Memory B cell (primary cell): ENCODE measurements at regions not wholly inside any gene's neighbourhood (a gene's known extent, or its start where the extent isn't known, plus 50 kb on each side); places are given as distances from the start of the nearest gene placed in this dataset.

Experiments
- ATAC-seq: fragments of 150-1000 bp; cut with Tn5 transposase; 2 replicates; pipeline ENCODE4 v1.10.0; 2021; ENCODE audit warnings: low read depth, mild to moderate bottlenecking, moderate library complexity
- DNase-seq, 2 donors: peaks; one replicate each; pipeline ENCODE4 v3.0.0; 2022; ENCODE audit warnings: low spot score in 2 of 2
- H3K27ac Mint-ChIP-seq: one replicate; pipeline ENCODE4 v1.8.0; 2022; ENCODE audit warnings: mild to moderate bottlenecking, moderate library complexity, mixed read lengths
- H3K27me3 Mint-ChIP-seq: one replicate; pipeline ENCODE4 v1.8.0; 2022; ENCODE audit warnings: mixed read lengths
- H3K36me3 Mint-ChIP-seq: one replicate; pipeline ENCODE4 v1.8.0; 2022; ENCODE audit warnings: mild to moderate bottlenecking, mixed read lengths
- H3K4me1 Mint-ChIP-seq: one replicate; pipeline ENCODE4 v1.8.0; 2022; ENCODE audit warnings: mixed read lengths
- H3K4me3 Mint-ChIP-seq: one replicate; pipeline ENCODE4 v1.8.0; 2022; ENCODE audit warnings: mild to moderate bottlenecking, moderate library complexity, mixed read lengths
- H3K9me3 Mint-ChIP-seq: one replicate; pipeline ENCODE4 v1.8.0; 2022; ENCODE audit warnings: mixed read lengths

DNA sequence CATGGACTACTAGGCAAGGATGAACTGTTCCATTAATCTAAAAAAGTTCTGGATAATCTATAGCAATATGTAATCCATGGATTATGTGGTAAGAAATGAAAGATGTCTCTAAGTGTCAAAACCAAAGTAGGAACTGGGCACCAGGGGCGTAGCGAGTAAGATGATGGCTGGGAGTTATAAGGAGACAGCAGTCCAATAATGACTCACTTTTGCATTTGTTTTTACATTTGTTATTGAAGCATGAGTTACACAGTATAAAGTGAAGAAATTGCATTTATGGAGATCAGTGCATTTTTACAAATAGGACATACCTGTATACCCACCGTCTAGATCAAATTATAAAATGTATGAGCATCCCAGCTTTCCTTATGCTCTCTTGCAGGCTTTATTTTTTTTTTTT, 878.5 kb upstream of the MAP3K7 start:
- no peak for DNase-seq
- H3K27me3 Mint-ChIP-seq, result no peaks in the 10 kb centered on the region

DNA sequence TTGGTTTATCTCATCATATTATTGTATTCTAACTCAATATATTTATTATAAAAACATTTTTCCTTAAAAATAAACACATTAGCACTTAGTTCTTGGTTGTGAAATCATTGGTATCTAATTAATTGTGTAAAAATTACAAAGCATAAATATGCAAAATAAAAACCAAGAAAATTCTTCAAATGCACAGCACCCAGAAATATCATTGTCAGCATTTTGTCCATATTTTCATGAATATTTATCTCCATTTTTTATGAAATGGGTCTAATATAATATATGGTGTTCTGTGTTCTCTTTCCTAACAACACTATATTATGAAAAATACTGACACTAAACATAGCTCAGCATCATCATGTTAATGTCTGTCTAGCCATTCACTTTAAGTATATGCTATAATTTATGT, 877.8 kb upstream of the MAP3K7 start:
- DNase-seq (no peak), ATAC-seq (no peak)
- H3K27ac Mint-ChIP-seq, result no peak overlapping the region
- no peaks in the 10 kb centered on the region for H3K36me3 Mint-ChIP-seq
- H3K9me3 Mint-ChIP-seq, result peaks cover 3% of the 10 kb centered on the region
- no peaks in the 10 kb centered on the region for H3K4me1 Mint-ChIP-seq
- H3K4me3 Mint-ChIP-seq, result no peak overlapping the region
- H3K27me3 Mint-ChIP-seq, result no peaks in the 10 kb centered on the region

More for the DNA sequence above, 878.5 kb upstream of the MAP3K7 start:
- Mint-ChIP-seq H3K4me3 (no peak overlapping the region), H3K36me3 (no peaks in the 10 kb centered on the region), H3K4me1 (no peaks in the 10 kb centered on the region), H3K9me3 (peaks cover 3% of the 10 kb centered on the region), H3K27ac (no peak overlapping the region)
- ATAC-seq, result no peak

DNA sequence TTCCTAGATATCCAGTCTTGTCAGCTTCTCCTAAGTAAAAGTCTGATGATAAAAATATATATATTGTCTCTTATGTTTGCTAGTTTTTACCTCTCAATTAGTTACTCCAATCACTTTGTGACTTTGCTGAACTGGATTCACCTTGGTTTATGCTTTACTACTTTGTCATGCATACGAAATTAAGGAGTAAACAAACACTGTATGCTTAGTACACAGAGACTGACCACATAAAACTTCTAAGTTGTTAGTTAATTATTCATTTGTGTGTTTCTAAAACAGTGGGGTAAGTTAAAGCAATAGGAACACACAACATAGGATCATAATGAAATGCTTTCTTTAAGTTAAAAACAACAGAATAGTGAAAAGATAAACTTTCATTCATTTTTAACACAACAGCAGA, 877.3 kb upstream of the MAP3K7 start:
- Mint-ChIP-seq H3K36me3 (no peaks in the 10 kb centered on the region), H3K4me1 (no peaks in the 10 kb centered on the region), H3K4me3 (no peak overlapping the region), H3K27me3 (no peaks in the 10 kb centered on the region), H3K9me3 (peaks cover 3% of the 10 kb centered on the region), H3K27ac (no peak overlapping the region)
- no peak for ATAC-seq
- no peak for DNase-seq

DNA sequence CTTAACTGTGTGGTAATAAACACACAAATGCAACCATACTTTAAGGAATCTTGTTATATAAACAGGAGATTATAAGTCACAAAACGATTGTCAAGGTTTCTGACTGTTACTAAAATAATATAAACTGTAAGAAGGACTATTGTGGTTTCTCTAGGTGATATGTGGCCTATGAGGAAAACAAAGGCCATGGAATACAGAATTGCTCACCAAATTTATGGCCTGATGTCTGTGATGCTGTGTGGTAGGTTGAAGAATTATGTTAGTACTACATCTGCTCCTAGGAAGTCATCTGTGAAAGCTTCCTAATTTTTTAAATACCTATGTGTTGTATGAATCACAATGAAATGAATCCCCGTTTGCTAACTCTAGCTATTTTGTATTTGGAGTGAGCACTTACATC, 875.4 kb upstream of the MAP3K7 start:
- DNase-seq (no peak), ATAC-seq (no peak)
- Mint-ChIP-seq H3K4me1 (no peaks in the 10 kb centered on the region), H3K27ac (no peak overlapping the region), H3K4me3 (no peak overlapping the region), H3K36me3 (no peaks in the 10 kb centered on the region), H3K9me3 (peaks cover 2% of the 10 kb centered on the region), H3K27me3 (no peaks in the 10 kb centered on the region)

DNA sequence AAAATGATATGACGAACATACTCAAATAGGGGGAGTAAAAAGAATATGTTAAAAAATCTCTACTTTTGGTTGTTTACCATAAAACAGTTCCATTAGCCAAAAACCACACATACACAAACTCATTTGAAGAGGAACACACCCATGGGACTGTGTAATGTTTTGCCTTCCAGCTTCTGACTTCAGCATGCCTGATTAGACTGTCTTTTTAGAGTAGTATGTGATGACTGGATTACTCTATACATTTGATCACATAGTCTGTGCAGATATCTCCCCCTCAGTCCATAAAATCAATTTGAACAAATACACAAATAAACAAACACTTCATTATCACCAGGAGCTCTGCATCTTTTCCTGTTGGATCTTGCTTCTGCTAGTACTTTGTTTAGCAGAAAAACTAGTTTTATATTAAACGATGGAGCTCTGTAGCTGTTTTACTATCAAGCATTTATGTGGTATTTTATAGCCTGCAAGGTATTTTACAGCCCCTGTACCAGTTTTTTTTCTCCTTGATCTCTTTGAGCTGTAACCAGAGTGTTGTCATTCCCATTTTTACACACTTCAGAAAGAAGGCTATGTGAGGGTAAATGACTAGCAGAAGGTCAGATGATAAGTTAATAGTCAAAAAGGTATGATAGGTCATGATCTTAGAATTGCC, 866.5 kb upstream of the MAP3K7 start:
- no peak for DNase-seq
- no peaks in the 10 kb centered on the region for H3K36me3 Mint-ChIP-seq
- H3K27ac Mint-ChIP-seq, result no peak overlapping the region
- H3K9me3 Mint-ChIP-seq, result peaks cover 6% of the 10 kb centered on the region
- no peaks in the 10 kb centered on the region for H3K4me1 Mint-ChIP-seq
- no peaks in the 10 kb centered on the region for H3K27me3 Mint-ChIP-seq
- no peak overlapping the region for H3K4me3 Mint-ChIP-seq
- no peak for ATAC-seq

DNA sequence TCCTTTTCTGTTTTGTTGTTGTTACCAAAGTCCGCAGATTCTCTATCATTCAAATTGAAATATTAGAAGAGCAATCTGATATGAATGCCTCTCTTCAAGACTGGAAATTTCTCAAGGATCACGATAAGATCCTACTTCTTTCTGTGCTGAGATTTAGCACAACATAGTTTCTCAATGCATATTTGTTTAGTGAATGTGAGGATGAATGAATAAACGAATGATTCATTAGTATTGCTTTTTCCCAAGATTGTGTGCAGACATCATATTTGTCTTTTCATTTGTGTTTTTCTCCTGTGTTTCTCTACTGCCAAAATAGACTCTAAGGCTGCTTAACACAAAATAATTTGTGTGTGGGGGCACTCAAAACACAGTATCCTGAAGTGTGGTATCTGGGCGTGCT, 862.7 kb upstream of the MAP3K7 start:
- Mint-ChIP-seq H3K4me1 (no peaks in the 10 kb centered on the region), H3K9me3 (peaks cover 2% of the 10 kb centered on the region), H3K27me3 (no peaks in the 10 kb centered on the region), H3K27ac (no peak overlapping the region), H3K4me3 (no peak overlapping the region), H3K36me3 (no peaks in the 10 kb centered on the region)
- no peak for DNase-seq
- ATAC-seq, result no peak

DNA sequence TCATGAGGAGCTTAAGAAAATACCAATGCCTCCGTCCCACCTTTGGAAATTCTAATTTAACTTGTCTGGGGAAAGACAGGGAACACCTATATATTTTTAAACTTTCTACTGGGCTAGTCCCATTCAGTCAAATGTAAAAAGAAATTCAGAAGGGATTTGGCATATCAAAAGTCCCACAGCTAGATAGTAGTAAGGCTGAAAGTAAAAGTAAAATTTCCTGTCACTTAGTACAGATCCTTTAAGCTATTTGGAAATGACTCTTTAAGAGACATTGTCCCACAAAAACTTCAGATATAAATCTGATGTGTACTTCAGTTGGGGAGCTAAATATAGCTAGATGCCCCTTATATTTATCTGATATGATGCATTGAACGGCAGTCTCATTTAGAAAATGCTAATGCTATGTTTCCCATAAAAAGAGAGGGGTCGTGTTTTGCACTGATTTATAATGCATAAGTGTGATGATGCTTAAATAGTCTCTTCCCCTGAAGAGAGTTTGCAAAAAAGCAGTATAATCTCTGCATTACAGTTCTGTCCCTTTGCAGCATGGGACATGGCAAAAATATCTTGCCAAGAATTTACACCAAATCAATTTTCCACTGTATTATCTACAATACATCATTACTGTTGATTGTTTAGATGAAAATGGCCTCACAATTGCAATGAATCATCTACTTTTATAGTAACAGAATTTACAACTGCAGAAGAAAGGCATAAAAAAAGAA, 860.8 kb upstream of the MAP3K7 start:
- ATAC-seq (no peak), DNase-seq (no peak)
- Mint-ChIP-seq H3K4me1 (no peaks in the 10 kb centered on the region), H3K27ac (no peak overlapping the region), H3K36me3 (no peaks in the 10 kb centered on the region), H3K9me3 (peaks cover 2% of the 10 kb centered on the region), H3K4me3 (no peak overlapping the region), H3K27me3 (no peaks in the 10 kb centered on the region)

DNA sequence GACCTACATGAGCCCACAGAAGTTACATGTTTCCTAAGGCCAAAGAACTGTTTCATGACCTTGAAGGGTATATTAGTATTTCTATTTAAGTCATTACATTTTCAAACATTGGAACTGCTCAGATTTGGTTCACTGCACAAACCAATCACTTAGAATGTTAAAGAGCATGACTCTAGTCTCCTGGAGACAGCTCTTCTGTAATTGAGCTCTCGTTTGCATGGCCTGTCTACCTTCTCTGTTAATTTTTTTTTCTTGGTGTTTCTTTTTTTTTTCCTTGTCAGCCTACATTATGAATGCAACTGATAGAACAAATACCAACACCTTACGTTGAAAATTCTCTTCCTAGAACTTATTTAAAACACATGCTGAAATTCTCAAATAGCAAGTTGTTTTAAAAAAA, 860.2 kb upstream of the MAP3K7 start:
- ATAC-seq (no peak), DNase-seq (no peak)
- H3K36me3 Mint-ChIP-seq, result no peaks in the 10 kb centered on the region
- H3K9me3 Mint-ChIP-seq, result peaks cover 2% of the 10 kb centered on the region
- H3K27me3 Mint-ChIP-seq, result no peaks in the 10 kb centered on the region
- H3K4me1 Mint-ChIP-seq, result no peaks in the 10 kb centered on the region
- H3K4me3 Mint-ChIP-seq, result no peak overlapping the region
- no peak overlapping the region for H3K27ac Mint-ChIP-seq

DNA sequence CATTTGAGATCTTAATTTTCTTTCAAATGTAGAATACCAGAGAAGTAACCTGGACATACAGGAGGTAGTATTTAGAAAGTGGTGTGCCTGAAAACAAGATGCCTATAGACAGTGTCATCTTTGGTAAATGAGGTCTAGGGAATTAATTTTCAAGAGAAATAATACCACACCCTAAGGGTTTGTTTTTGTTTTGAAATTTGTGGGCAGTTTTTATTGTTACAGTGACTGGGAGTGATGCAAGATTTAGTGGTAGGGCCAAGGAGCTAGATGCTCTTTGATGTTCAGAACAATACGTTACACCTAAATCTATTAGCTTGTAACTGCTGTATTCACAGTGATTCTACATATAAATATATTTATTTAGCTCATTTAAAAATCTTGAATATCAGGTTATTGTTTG, 856.5 kb upstream of the MAP3K7 start:
- Mint-ChIP-seq H3K36me3 (no peaks in the 10 kb centered on the region), H3K4me1 (no peaks in the 10 kb centered on the region), H3K27me3 (no peaks in the 10 kb centered on the region), H3K4me3 (no peak overlapping the region), H3K27ac (no peak overlapping the region), H3K9me3 (peaks cover 2% of the 10 kb centered on the region)
- DNase-seq (no peak), ATAC-seq (no peak)

DNA sequence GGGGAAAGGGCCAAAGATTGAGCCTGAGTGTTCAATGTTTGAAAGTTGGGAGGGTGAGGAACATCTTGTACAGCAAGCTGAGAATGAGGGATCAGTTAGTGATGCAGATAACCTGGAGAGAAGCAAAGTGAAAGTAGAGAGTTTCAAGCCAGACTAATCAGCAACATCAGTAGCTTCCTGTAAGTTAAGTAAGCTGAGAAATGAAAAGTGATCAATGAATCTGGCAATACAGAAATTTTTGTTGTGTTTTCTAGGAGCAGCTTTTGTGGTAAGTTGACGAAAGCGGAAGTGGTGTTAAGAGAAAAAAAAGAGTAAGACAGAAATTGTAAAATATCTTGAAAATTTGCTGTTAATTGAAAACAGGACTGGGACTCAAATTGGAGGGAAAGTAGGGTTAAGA, 855.5 kb upstream of the MAP3K7 start:
- DNase-seq (no peak), ATAC-seq (no peak)
- Mint-ChIP-seq H3K4me1 (no peaks in the 10 kb centered on the region), H3K27me3 (no peaks in the 10 kb centered on the region), H3K4me3 (no peak overlapping the region), H3K36me3 (no peaks in the 10 kb centered on the region), H3K9me3 (peaks cover 2% of the 10 kb centered on the region), H3K27ac (no peak overlapping the region)

DNA sequence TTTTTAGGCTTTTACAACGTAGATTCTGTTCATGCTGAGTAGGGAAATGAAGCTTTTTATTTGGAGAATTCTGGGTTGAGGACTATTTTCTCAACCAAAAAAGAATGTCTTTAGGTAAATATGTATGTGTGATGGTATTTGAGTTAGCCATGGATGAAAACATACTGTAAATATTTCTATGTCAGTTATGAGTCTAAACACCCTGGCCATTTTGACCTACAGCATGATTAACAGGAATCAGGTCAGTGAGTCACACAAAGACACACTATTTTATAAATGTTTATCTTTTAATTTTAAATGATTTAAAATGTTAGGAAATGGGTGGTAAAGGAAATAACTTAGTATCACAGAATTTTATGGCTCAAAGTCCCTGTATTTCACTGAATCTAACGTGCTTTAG, 851.7 kb upstream of the MAP3K7 start:
- ATAC-seq, result no peak
- H3K36me3 Mint-ChIP-seq, result no peaks in the 10 kb centered on the region
- H3K4me3 Mint-ChIP-seq, result no peak overlapping the region
- H3K27me3 Mint-ChIP-seq, result no peaks in the 10 kb centered on the region
- no peak for DNase-seq
- H3K9me3 Mint-ChIP-seq, result peaks cover 2% of the 10 kb centered on the region
- H3K27ac Mint-ChIP-seq, result no peak overlapping the region
- H3K4me1 Mint-ChIP-seq, result no peaks in the 10 kb centered on the region

DNA sequence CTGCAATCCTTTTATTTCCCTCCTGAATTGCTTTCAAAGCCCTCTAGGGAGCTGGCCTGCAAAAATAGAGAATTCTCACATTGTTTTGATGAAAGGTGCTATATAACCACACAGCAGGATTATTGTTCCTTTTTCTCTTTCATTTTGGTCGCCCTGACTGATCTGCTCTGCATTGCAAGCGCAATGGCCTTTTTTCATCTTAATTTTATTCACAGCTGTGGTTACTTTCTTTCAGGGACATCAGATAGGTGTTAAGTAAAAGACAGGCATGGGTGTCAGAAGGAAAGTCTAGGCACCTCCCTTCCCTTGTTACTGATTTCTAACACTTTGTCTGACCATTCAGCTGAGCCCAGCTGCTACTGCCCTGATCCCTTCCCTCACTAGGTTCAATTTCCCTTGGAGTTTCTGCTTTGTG, 850.5 kb upstream of the MAP3K7 start:
- Mint-ChIP-seq H3K4me3 (no peak overlapping the region), H3K27ac (no peak overlapping the region), H3K4me1 (no peaks in the 10 kb centered on the region), H3K36me3 (no peaks in the 10 kb centered on the region), H3K9me3 (peaks cover 2% of the 10 kb centered on the region), H3K27me3 (no peaks in the 10 kb centered on the region)
- ATAC-seq, result no peak
- no peak for DNase-seq

DNA sequence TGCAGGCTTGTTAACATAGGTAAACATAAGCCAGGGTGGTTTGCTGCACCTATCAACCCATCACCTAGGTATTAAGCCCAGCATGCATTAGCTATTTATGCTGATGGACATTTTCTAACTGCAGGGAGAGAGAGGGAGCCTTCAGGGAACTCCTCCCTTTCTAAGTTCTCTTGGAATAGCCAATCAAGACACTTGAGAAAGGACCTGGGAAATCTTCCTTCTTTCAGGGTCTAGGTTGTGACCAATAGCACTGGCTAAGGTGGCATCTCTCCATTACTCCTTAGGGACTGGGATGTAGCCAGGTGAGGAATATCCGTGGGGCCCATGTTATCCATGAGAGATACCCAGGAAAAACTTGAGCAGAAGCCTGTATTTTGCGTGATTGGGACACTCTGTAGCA, 849.6 kb upstream of the MAP3K7 start:
- Mint-ChIP-seq H3K9me3 (peaks cover 2% of the 10 kb centered on the region), H3K36me3 (no peaks in the 10 kb centered on the region)
- ATAC-seq, result no peak

DNA sequence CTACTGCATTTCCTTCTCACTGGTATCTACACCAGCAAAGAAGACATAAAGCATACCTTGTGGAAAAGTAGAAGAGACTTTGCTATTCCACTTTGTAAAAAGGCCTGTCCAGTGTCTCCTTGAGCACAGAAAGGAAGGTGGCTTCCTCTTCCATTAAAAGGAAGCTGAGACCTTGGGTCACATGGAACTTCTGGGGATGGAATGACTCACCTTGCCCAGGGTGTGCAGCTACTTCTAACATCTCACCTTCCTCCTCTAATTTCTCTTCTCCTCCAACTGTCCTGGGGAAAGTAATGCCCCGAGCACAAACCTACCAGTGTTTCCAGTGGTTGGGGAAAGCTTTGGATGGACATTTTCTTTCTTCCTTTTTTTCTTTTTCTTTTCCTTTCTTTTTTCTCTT, 848.8 kb upstream of the MAP3K7 start:
- no peaks in the 10 kb centered on the region for H3K36me3 Mint-ChIP-seq
- DNase-seq (no peak), ATAC-seq (no peak)
- H3K27ac Mint-ChIP-seq, result no peak overlapping the region
- H3K4me1 Mint-ChIP-seq, result no peaks in the 10 kb centered on the region
- no peaks in the 10 kb centered on the region for H3K27me3 Mint-ChIP-seq
- H3K9me3 Mint-ChIP-seq, result no peaks in the 10 kb centered on the region
- H3K4me3 Mint-ChIP-seq, result no peak overlapping the region

More for the DNA sequence above, 849.6 kb upstream of the MAP3K7 start:
- DNase-seq, result no peak
- Mint-ChIP-seq H3K4me1 (no peaks in the 10 kb centered on the region), H3K27ac (no peak overlapping the region), H3K4me3 (no peak overlapping the region), H3K27me3 (no peaks in the 10 kb centered on the region)

DNA sequence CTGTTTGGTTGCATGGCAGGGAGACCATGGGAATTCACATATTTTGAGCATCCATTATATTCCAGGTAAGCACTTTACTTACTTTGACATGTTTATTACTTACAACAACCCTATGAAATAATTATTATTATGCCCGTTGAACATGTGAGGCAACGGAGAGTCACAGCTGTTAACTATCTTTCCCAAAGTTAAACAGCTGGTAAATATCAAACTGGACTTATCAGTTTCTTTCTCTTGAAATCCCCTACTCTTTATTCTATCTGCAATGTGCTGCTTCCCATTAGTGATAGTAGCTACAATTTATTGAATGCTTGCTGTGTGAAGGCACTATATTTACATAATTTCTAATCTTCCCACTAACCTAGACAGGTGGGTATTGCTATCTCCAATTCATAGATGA, 847.7 kb upstream of the MAP3K7 start:
- H3K4me1 Mint-ChIP-seq, result no peaks in the 10 kb centered on the region
- DNase-seq (no peak), ATAC-seq (no peak)
- H3K4me3 Mint-ChIP-seq, result no peak overlapping the region
- no peak overlapping the region for H3K27ac Mint-ChIP-seq
- H3K9me3 Mint-ChIP-seq, result no peaks in the 10 kb centered on the region
- H3K36me3 Mint-ChIP-seq, result no peaks in the 10 kb centered on the region
- H3K27me3 Mint-ChIP-seq, result no peaks in the 10 kb centered on the region
